Islet precursor cell (in vitro differentiated cells): ENCODE measurements at regions not wholly inside any gene's neighbourhood (a gene's known extent, or its start where the extent isn't known, plus 50 kb on each side); places are given as distances from the start of the nearest gene placed in this dataset.

Experiments used
- DNase-seq: peaks from one replicate; pipeline ENCODE4 v3.0.0-alpha.2; 2018

- no peak for DNase-seq
Observed at GRCh38 chr20:24739746-24740145, 209.3 kb upstream of the CST7 start.

DNA sequence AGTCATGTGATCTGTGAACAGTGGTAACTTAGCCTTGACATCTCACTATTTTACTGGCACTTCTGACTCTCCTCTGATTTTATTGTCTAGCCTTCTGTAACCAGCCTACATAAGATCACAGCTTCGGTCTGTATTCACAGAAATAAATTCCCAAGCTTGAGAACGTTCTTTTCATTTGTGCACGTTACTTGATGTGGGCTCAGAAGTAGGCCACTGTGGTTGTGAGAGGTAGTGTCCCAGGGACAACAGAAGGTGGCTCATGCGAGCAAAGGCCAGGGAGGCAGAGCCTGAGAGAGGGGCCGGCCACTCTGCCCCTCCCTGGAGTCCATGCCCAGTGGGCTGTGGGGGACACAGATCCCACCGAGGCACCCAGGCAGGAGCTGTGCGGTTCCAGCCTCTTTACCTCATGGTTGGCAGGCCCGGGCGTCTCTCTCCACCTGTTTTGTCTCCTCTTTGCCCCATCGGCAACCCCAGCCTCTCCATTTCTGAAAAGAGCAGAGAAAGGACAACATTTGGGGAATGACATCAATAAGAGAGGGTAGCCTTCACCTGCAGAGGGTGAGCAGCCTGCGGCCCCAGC lies 207.5 kb upstream of the CST7 start:
- DNase-seq, result no peak

GRCh38 chr20:24742436-24742835 lies 206.6 kb upstream of the CST7 start:
- DNase-seq, result no peak

- DNase-seq, result no peak
Observed at GRCh38 chr20:24742989-24743388, 206.1 kb upstream of the CST7 start.

DNA sequence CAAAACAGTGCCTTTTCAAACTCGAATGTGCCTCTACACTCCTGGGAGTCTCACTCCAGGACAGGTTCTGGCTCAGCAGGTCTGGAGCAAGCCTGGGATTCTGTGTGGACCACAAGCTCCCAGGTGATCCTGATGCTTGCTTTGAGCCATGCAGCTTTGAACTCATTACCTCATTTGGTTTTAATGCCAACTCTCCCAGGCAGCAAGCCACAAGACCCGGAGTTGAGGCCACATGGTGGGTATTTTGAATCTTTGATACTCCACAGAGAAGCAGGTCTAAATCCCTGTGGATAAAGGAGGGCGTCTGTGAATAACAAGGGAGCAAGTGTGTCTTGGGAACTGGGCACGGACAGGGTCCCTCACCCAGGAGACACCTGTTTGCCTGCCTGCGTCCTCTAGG lies 205.4 kb upstream of the CST7 start:
- DNase-seq, result no peak

DNA sequence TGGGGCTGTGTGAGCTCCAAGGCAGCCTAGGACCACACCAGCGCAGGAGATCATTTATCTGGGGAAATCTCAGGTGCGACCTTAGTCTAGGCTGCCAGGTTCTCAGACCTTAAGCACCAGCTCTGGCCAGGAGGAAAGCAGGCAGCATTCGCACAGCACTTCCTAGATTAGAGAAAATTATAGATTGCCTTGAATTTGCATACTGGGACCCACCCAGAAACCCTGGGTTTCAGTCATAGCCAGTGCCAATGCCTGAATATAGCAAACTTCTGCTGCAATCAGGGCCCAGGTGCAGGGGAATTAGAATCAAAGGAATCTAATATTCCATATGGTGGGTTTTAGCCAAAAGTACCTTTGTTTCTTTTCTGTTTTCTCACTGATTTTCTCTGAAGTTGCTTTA lies 204.3 kb upstream of the CST7 start:
- DNase-seq, result no peak

- DNase-seq, result no peak
Observed at GRCh38 chr20:24745206-24745605, 203.9 kb upstream of the CST7 start.

DNA sequence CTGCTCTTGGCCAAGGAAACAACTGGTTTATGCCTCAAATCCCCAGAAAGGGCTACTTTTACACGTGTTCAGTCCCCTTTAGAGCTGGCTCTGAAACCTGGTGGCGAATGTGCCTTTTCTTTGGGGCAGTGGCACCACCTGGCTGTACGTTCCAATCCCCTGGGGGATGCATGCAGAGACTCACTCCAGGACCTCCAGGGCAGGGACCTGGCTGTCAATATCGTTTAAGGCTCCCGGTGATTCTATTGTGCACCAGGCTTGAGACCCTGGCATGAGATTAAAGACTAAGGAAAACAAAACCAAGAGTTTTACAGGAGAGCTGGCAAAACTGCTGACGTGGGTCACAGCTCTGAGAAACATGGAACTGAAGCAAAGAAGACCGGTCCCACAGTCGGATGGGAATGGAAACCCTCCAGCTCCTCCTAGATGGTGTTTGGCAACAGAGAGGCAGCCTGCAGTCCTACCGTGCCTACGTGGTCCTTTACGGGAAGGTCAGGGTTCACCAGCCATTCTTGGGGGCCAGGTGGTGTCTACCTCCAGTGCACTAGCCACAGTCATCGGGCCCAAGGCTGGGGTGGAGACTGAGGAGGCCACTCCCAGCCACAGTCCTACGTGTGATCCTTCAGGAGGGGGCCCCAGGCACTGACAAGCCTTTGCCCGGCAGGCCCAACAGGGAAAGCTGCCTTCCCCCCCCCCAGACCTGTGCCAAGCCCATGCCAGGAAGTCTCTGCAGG lies 203.3 kb upstream of the CST7 start:
- no peak for DNase-seq

GRCh38 chr20:24746351-24746685 lies 202.8 kb upstream of the CST7 start:
- no peak for DNase-seq

- DNase-seq, result peak; percentile 46
Observed at GRCh38 chr20:24747010-24747712, 201.9 kb upstream of the CST7 start.

DNA sequence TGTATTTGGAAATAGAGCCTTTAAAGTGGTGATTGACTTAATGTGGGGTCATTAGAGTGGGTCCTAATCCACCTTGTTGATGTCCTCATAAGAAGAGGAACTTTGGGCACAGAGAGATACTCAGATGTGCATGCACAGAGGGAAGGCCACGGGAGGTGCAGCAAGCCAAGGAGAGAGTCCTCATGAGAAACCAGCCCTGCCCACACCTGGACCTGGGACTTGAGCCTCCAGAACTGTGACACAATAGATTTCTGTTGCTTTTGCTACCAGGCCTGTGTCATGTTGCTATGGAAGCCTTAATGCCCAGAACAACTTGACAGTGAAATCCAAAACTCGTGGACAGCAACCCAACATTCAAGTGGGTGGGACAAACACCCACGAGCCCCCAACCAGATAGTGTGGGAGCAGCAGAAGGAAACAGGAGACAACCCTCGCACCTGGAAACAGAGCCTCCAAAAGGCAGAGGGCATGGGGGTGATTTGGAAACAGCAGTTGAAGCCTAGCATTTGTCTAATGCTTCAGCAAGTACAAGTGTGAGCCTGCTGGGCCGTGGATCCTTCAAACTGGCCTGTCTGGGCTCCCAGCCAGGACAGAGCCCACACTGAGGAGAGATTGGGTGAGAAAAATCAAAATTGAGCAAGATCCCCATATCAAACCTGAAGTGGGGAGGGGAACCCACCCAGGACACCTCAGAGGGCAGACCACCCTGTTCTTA lies 201.0 kb upstream of the CST7 start:
- DNase-seq, result peak; percentile 36

- no peak for DNase-seq
Observed at GRCh38 chr20:24751551-24751950, 197.5 kb upstream of the CST7 start.

- peak; percentile 29 for DNase-seq
Observed at GRCh38 chr20:24752612-24753011, 196.5 kb upstream of the CST7 start.

DNA sequence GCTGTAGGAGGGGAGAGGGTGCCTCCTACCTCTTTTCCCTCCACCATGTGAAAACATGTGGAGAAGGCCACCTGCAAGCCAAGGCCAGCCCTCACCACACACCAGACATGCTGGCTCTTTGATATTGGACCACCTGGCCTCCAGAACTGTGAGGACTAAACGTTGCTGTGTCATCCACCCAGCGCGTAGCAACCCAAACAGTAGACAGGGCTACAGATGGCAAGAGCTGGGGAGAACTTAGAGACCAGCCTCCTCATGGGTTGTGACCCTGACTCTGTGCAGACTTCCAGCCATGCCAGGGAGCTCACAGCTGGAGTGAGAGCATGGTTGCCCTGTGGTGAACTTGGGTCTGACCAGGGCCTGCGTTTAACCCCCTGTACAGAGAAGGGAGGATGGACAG lies 195.9 kb upstream of the CST7 start:
- DNase-seq, result peak; percentile 41

GRCh38 chr20:24754691-24755090 lies 194.4 kb upstream of the CST7 start:
- no peak for DNase-seq

DNA sequence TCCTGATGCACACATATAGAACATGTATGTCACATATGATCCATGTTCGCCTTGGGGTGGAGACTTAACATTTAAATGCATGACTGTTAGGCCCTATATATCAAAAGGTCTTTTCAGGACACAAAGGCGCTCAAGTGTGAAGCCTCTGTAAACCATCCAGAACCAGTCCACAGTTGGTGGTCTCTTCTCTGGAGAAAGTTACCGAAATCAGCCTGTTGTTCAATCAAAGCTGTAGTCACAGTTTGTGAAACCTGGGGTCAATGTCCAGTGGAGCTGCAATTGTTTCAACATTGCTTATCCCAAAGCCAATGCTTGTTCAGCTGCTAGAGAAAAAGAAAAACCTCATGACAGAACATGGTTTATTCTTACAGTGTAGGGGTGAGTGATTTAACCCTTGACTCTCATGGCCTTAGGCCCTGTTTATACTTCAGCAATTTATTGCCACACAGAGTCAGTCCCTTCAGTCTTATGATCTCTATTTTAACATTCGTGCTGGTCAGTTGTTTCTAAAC lies 193.6 kb upstream of the CST7 start:
- peak; percentile 34 for DNase-seq

DNA sequence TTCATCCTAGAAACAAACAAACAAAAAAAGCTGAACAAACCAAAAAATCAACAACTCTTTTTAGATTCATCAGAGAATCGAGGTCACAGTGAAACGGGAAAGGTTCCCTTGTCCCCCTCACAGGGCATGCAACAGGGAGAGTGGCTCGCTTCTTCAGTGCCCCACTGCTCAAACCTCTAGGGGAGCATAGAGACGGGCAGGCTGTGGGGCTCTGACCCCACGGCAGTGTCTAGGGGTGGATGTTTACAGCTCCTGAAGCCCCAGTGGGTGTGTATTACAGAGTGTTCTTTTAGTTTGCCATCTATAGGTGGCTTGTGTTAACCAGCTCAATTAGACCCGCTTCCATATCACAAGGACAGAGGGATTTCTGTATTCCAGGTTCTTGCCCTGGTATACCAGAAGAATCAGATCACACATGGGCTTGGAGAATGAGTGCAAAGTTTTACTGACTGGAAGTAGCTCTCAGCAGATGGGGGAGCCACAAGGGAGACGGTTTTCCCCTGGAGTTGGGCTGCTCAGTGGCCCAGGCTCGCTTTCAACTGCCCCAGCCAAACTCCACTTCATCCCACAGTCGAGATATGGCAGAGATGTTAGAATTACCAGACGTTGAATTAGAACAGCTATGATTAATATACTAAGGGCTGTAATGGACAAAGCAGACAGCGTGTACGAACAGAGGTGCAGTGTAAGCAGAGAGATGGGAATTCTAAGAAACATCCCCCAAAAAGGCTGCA lies 192.6 kb upstream of the CST7 start:
- DNase-seq, result no peak

GRCh38 chr20:24761220-24762065 lies 187.6 kb upstream of the CST7 start:
- peak; percentile 45 for DNase-seq

DNA sequence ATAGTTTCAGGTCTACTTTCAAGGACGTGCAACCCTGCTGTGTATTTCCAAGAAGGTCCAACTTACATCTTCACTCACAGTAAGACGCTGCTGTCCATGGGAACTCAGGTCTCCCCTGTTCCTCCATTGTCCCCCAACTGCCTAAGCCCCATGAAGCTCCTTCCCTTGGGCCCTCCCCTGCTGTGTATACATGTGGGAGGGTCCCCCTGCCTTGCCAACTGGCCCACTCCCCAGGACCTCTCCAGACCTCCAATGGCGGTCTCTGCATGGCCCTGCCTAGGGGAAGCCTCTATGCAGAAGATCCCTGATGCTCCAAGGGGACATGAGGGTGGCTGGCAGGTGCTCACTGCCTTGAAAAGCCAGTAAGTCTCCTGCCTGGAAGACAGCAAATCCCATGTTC lies 186.7 kb upstream of the CST7 start:
- no peak for DNase-seq

DNA sequence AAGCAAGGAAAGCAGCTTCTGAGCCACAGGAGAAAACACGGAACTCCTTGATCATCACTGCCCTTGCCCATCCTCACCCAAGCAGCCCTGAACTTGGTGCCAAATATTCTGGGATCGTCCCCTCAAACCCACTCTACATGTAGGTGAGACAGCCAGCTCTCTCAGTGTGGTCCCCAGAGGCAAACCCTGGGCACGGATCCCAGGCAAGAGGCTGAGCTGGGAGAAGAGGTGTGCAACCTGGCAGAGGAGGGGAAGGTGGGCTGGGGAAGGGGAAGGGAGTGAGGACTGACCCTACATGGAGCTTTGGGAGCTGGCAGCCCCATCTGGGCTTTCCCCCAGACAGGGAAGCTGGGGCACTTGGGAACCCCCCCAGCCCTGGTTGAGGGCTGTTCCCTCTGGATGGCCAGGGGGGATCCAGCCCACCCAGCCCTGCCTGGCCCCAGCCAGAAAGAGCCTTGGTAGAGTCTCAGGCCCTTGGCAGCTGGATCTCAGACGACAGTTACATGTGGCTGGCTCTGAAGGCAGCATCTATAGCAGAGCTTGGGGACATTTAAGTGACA lies 186.2 kb upstream of the CST7 start:
- DNase-seq, result peak; percentile 23

GRCh38 chr20:24763386-24764026 lies 185.6 kb upstream of the CST7 start:
- DNase-seq, result peak; percentile 51
